T-helper 2 cell treated with Interferon-gamma antibody and Interleukin-4, amounts not matched to agents 100 ng/mL and 5 ng/mL, for 36 hours (primary cell): ENCODE measurements at regions not wholly inside any gene's neighbourhood (a gene's known extent, or its start where the extent isn't known, plus 50 kb on each side); places are given as distances from the start of the nearest gene placed in this dataset.
"Not testable (repeated sequence)": the region's sequence is repeated elsewhere in the genome, so short reads cannot be mapped to it uniquely, and the experiment has no call there.

Source experiments
- intact Hi-C: fragments of 100-400 bp; cut with micrococcal nuclease; formaldehyde crosslinking; loops from one replicate; pipeline ENCODE4 v1.15.1; 2023

GRCh38 chr2:124967325-124967724 lies 942.2 kb downstream of the CNTNAP5 start:
- intact Hi-C loops, result no loop called here

- intact Hi-C loops, result no loop called here
These were observed 944.9 kb downstream of the CNTNAP5 start for GRCh38 chr2:124970030-124970429.

GRCh38 chr2:124973396-124973795 lies 948.3 kb downstream of the CNTNAP5 start:
- intact Hi-C loops, result no loop called here

- intact Hi-C loops, result no loop called here
These were observed 950.1 kb downstream of the CNTNAP5 start for GRCh38 chr2:124975224-124975623.

GRCh38 chr2:124975648-124976047 lies 950.6 kb downstream of the CNTNAP5 start:
- intact Hi-C loops, result no loop called here

GRCh38 chr2:124978597-124978996 lies 953.5 kb downstream of the CNTNAP5 start:
- intact Hi-C loops, result no loop called here

- intact Hi-C loops, result no loop called here
These were observed 958.5 kb downstream of the CNTNAP5 start for GRCh38 chr2:124983595-124983994.

- intact Hi-C loops, result no loop called here
These were observed 960.2 kb downstream of the CNTNAP5 start for GRCh38 chr2:124985270-124985669.

- intact Hi-C loops, result no loop called here
These were observed 961.0 kb downstream of the CNTNAP5 start for GRCh38 chr2:124986136-124986535.

GRCh38 chr2:124986870-124987269 lies 961.8 kb downstream of the CNTNAP5 start:
- intact Hi-C loops, result not testable (repeated sequence)

GRCh38 chr2:124987436-124987835 lies 962.3 kb downstream of the CNTNAP5 start:
- intact Hi-C loops, result not testable (repeated sequence)

GRCh38 chr2:124988111-124988510 lies 963.0 kb downstream of the CNTNAP5 start:
- intact Hi-C loops, result no loop called here

GRCh38 chr2:124988794-124989193 lies 963.7 kb downstream of the CNTNAP5 start:
- intact Hi-C loops, result no loop called here

- intact Hi-C loops, result no loop called here
These were observed 968.7 kb downstream of the CNTNAP5 start for GRCh38 chr2:124993809-124994208.

GRCh38 chr2:124995185-124995912 lies 970.3 kb downstream of the CNTNAP5 start:
- intact Hi-C loops, result no loop called here

GRCh38 chr2:124996406-124996805 lies 971.3 kb downstream of the CNTNAP5 start:
- intact Hi-C loops, result no loop called here

GRCh38 chr2:124999906-125000305 lies 974.8 kb downstream of the CNTNAP5 start:
- intact Hi-C loops, result no loop called here

- intact Hi-C loops, result no loop called here
These were observed 979.2 kb downstream of the CNTNAP5 start for GRCh38 chr2:125004106-125004800.

- intact Hi-C loops, result no loop called here
These were observed 981.6 kb downstream of the CNTNAP5 start for GRCh38 chr2:125006676-125007075.

- intact Hi-C loops, result not testable (repeated sequence)
These were observed 1003.6 kb downstream of the CNTNAP5 start for GRCh38 chr2:125028721-125029120.

- intact Hi-C loops, result no loop called here
These were observed 1008.8 kb downstream of the CNTNAP5 start for GRCh38 chr2:125033871-125034270.

GRCh38 chr2:125037135-125037653 lies 1012.1 kb downstream of the CNTNAP5 start:
- intact Hi-C loops, result no loop called here

GRCh38 chr2:125041846-125042245 lies 1016.8 kb downstream of the CNTNAP5 start:
- intact Hi-C loops, result no loop called here
